Colon (tissue), 2 donors: ENCODE measurements at regions not wholly inside any gene's neighbourhood (a gene's known extent, or its start where the extent isn't known, plus 50 kb on each side); places are given as distances from the start of the nearest gene placed in this dataset.
"Not testable (repeated sequence)": the region's sequence is repeated elsewhere in the genome, so short reads cannot be mapped to it uniquely, and the experiment has no call there.

Experiments used
- FAIRE-seq: peaks from 2 replicates; lab custom pipeline; 2012; peaks lifted over from hg19 to GRCh38; lab: Jason Lieb, UNC
- donor health status: control.
- donor health status: control.

DNA sequence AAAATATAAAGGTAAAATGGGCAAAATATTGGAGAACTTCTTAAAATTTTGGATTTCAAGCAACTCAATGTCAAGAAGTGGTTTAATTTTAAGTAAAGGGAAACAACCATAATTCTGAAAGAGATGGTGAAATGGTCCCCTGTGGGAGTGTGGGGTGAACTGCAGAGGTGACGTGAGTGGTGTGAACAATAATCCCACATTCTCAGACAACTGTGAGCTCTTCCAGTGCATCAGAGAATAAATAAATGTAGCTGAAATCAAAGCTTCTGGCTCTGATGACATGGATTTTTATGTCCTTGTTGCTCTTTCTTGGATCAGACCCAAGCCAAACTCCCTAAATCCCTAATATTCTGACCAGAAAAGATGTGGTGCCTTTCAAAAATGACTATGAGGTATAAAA, 672.7 kb downstream of the ZEB2 start:
- FAIRE-seq, result no peak

DNA sequence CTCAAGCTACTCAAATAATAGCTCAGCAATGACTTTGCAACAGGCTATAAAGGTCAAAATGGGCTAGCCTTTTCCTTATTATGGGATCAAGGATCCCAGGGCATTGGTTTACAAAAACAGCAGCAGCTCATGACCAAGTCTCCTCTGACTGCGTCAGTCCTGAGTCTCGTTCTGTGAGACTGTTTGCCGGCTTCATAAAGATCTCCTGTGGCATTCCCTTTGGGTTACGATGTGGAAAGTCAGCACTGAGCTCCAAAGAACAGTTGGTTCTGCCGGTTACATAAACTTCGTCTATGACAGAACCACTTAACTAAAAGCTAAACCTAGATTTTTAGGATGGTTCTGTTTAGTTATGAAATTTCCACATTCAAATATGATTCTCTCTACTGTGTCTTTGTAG, 674.9 kb downstream of the ZEB2 start:
- no peak for FAIRE-seq

DNA sequence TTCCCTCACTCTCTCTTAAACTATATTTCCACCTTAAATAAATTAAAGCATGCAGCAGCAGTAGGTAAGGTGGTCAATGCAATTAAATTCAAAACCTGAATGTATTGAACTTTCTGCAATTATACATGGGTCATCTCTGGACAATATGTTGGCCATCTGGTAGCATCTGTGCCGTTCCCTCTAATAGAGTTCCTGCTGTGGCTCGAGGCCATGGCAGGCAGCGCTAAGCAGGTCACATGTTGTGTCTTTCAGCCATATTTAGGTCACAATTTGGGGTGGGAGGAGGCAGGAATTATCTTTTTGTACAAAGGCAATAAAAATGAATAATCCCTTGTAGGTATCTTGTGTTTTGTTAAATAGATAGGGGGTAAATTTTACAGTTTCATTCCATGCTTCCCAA, 676.2 kb downstream of the ZEB2 start:
- no peak for FAIRE-seq

DNA sequence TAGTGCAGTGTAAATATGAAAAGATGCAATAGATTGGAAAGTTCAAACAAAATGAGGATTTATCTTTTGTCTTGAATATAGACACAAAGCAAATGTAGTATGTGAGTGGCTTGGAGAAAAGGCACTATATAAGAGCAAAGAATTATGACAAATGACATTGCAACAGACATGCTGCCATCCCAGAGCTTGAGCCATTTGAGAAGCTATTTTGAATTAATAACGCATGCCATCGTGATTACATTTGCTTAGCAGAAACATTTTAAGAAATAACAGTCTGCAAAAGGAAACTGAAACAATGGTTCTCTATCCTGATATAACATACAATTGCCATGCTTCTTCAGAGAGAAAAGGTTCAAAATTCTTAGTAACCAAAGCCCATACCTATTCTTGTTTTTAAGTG, 677.1 kb downstream of the ZEB2 start:
- FAIRE-seq, result no peak

DNA sequence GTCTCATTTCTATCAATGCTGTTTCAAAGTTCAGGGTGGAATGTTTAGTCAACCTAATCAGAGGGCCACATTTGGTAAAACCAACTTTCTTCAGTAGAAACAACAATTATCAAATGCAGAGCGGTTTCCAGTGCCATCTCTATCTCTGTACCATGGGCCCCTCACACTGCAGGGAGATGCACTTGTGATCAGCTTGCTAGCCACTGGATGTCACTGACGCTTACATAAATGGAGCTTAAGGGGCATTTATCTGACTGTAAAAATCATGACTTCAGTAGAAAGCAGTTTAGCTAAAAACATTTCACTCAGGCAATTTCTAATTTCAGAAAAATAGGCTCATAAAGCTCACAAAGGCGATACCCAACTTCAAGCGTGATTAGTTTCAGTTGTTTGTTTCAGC, 678.0 kb downstream of the ZEB2 start:
- no peak for FAIRE-seq

DNA sequence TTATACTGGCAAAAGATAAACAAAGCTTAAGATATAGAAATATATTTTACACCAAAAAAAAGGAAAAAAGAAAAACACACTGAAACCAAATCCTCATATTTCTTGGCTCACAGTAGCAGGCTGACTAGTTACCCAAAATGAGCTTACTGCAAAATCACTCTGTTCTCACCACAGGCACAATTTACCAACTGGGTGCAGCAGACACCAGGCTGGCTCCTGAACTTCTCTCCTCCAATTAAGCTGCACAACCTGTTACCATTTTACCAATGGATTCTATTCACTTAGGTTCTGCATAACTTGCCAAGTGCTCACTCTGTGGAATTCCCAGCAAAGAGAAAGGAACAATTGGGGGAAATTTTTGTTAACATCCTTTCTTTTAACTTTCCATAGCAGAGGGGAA, 679.3 kb downstream of the ZEB2 start:
- no peak for FAIRE-seq

- FAIRE-seq, result no peak
Measured at GRCh38 chr2:143840194-143840593, 679.7 kb downstream of the ZEB2 start.

GRCh38 chr2:143839456-143839855, 680.5 kb downstream of the ZEB2 start:
- FAIRE-seq, result no peak

DNA sequence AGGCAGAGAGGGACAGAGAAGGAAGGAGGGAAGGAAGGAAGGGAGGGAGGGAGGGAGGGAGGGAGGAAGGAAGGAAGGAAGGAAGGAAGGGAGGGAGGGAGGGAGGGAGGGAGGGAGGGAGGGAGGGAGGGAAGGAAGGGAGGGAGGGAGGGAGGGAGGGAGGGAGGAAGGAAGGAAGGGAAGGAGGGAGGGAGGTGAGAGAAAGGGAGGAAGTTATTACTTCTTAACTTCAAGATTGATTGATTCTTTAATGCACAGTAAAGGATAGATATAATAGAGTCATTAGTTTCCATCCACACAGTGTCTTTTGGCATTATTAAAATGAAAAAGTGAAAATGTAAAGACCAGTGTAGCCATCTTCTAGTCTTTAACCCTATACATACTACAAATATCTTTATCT, 682.9 kb downstream of the ZEB2 start:
- FAIRE-seq, result not testable (repeated sequence)

DNA sequence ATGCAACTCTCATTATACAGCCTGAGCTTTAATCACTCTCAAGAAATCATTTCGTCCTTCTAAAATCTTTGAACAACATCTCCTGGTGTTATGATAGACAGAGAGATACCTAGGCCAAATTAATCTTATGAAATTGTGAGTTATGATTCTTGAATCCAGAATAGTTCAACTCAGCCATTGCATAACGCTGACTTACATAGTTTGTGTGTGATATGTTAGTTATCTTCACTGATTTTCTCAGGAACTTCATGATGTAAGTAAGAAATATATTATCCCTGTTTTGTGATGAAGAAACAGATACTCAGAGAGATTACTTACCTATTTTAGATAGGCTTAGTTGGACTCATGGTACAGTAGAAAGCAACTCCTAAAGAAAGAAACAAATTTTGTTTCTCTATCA, 684.4 kb downstream of the ZEB2 start:
- no peak for FAIRE-seq

GRCh38 chr2:143833015-143833660, 686.8 kb downstream of the ZEB2 start:
- no peak for FAIRE-seq

- FAIRE-seq, result no peak
Measured at GRCh38 chr2:143830476-143830875, 689.4 kb downstream of the ZEB2 start.

DNA sequence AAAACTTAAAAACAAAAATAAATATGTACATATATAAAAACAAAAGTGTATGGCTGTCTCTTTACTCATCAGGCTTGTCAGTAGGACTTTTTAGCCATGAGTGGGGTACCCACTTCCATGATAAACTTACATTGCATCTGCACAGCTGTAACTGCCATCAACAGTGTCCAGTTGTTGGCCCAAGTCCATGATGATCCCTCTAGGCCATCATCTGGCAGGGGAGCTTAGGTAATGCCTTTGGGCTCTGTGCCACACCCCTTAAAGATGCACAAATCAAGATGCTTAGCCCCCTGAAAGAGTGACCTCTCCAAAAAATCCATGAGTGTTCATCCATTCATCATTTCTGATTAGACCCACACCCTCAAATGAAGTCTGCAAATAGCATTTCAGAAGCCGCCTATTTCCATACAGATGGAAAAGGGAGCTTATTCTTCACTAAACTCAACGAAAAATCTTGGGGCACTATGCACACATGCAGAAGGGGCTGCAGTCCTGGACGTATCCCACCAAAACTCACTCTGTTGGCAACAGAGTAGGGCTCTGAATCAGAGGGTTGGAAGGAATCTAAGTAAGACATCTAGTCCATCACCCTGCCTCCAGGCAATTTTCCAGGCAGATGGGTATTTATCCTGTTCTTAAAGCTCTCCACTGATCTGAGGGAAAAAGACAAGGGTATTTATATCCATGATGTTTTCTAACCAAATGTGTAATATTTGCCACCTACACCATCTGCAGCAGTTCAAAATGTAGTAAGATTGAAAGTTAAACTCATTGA, 691.0 kb downstream of the ZEB2 start:
- FAIRE-seq, result no peak

DNA sequence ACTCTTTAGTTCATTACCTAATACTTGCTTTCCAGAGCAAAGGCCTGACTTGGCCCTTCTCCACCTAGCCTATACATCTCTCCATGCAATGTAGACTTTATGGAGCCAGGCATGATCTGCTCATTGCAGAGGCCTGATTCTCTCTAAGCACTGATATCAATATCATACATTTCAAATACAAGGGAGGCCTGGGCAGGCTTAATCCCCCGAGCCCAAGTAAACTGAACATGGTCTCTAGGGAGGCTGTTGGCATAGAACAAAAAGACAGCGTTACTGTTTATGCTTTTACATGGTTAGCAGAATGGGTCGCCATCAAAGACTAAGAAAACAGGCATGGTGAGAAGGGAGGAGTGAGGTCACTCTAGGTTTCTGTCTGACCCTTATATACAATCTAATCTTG, 695.1 kb downstream of the ZEB2 start:
- FAIRE-seq, result no peak

- FAIRE-seq, result no peak
Measured at GRCh38 chr2:143823876-143824275, 694.7 kb downstream of the ARHGAP15 start.

DNA sequence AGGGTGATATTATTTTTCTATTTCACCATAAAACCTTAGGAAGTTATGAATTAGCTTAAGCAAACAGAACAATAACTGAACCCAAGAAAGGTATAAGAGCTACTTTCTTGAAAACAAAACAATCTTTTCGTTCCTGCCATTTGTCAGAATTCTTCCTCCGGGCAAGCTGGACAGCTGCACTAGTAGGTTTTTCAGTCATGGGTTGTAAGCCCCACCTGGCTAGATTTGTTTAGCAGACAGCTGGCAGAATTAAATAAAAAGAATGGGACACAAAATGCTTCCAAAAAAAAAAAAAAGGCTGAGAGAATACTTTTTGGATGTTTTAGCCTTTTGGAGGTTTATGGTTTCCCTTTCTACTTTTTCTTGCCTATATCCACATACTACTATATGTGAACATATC, 694.1 kb downstream of the ARHGAP15 start:
- FAIRE-seq, result no peak

DNA sequence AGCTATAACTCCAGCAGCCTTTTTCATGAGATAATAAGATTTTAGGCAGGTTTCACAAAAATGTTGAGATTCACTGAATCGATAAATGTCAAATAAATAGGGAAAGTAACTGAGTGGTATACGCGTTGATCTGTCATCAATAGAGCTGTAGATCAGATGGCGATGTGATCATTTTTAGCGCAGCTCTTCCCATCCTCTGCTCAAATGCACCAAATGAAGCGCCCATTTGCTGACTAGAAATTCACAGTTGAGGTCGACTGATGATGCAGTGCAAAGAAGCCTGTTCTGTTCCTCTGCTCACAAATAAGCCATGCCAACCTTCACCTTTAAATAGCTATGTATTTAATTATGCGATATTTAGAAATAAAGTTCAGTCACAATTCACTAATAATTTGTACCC, 693.5 kb downstream of the ARHGAP15 start:
- FAIRE-seq, result no peak

GRCh38 chr2:143819764-143820163, 690.5 kb downstream of the ARHGAP15 start:
- FAIRE-seq, result no peak

GRCh38 chr2:143819190-143819735, 690.0 kb downstream of the ARHGAP15 start:
- FAIRE-seq, result no peak
